NCI-H82 (cell line): ENCODE measurements at regions not wholly inside any gene's neighbourhood (a gene's known extent, or its start where the extent isn't known, plus 50 kb on each side); places are given as distances from the start of the nearest gene placed in this dataset.
"Not testable (repeated sequence)": the region's sequence is repeated elsewhere in the genome, so short reads cannot be mapped to it uniquely, and the experiment has no call there.

Source experiments
- DNase-seq: peaks from one replicate; lab custom pipeline; 2025; lab: John Stamatoyannopoulos, UW

DNA sequence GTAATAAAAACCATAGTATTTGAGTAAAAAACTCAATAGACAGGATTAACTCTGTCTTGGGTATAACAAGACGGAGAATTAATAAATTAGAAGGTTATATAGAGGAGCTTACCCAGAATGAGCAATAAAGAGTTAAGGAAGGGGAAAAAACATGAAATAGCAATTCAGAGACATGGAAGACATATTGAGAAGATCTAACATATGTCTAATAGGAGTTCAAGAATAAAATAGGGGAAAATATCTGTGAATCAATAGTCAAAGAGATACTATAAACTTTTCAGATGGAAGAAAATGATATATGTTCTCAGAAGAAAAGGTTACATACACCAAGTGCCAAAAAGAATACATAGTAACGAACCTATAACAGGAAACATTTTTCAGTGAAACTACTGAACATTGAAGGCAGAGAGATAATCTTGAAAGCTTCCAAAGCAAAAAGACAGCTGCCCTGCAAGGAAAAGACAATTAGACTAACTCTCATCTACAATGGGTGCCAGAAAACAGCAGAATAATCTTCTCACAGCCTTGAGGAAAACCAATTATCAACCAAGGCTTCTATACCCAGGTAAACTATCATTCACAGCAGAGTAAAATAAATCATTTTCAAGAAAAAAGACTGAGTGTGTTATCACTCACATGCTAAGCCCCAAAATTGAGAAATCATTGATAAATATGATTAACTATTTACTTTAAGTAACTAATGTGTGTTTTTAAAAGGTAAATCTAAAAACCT lies 106.0 kb downstream of the ENC1 start:
- DNase-seq: no peak

DNA sequence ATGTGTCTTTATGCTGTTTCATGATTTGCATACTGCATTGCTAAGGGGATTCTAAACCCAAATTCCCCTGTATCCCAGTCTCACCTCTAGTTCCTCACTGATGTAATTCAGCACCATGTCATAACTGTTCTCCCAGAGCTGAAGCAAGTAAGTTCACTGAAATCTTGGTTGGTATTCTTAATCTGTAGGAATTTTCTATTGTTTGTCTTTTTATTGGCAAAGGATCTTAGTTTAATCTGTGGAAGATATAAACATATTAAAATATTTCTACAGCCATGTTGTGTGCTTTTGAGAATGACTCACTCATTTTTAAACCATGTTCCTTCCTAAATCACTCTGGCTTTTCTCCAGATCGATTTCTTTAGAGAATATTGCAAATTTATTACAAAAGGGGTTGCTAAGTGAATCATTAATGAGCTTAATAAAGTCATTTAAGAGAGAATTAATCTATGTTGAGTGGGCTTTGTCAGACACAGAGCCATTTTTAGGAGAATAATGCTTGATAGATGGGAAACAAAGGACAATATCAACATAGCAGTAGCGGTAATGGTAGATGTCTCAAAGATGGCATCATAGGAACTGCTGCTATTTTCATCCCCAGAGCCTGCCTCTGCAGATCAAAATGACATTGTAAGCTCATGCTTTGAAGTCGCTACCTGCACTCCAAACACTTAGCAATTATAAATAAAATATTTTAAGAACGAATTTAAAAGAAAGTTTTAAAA lies 110.0 kb downstream of the ENC1 start:
- no peak for DNase-seq

DNA sequence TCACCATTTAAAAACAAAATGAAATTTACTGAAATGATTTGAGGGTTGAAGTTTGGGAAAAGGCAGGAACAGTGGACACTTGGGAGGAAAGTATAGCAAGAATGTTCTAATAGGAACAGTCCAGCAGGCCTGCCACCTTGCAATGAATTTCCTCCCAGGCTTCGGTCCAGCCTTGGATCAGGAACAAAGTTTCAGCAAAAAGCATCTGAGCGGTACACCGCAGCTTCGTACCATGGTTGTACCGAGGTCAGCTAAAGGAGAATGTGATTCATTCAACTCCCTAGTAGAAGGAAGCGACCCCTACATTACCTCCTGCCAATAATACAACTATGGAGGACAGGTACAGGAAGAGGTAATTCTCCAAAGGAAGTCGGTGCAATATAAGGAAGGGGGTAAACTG lies 111.4 kb downstream of the ENC1 start:
- DNase-seq: no peak

DNA sequence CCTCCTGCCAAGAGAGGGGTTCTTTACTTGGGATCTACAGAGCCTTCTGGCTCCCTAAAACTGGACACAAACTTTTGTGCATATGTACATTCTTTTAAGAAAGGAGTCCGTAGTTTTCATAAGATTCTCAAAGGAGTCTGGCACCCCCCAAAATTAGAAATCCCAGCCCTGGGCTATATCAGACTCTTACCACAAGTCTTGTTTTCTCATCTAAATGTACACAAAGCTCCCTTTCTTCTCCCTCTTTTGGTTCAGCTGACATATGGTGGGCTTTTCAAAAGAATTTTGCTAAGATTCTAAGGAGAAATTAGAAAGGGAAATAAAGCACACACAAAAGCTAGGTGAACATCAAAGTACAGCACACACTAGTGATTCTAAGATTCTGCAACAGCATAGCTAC lies 114.4 kb downstream of the ENC1 start:
- no peak for DNase-seq

DNA sequence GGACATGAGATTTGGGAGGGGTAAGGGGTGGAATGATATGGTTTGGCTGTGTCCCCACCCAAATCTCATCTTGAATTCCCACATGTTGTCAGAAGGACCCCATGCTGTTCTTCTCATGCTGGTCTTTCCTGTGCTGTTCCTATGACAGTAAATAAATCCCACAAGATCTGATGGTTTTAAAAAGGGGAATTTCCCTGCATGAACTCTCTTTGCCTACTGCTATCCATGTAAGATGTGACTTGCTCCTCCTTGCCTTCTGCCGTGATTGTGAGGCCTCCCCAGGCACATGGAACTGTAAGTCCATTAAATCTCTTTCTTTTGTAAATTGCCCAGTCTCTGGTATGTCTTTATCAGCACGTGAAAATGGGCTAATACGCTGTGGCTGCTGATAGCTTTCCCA lies 115.8 kb downstream of the ENC1 start:
- DNase-seq: not testable (repeated sequence)

DNA sequence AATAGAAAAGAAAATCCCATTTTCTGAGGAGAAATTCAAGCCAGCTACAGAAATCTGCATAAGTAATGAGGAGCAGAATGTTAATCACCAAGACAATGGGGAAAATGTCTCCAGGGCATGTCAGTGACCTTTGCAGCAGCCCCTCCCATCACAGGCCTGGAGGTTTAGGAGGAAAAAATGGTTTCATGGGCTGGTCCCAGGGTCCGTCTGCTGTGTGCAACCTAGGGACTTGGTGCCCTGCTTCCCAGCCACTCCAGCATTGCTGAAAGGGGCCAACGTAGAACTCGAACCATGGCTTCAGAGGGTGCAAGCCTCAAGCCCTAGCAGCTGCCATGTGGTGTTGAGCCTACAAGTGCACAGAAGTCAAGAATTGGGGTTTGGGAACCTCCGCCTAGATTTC lies 116.8 kb downstream of the ENC1 start:
- not testable (repeated sequence) for DNase-seq

DNA sequence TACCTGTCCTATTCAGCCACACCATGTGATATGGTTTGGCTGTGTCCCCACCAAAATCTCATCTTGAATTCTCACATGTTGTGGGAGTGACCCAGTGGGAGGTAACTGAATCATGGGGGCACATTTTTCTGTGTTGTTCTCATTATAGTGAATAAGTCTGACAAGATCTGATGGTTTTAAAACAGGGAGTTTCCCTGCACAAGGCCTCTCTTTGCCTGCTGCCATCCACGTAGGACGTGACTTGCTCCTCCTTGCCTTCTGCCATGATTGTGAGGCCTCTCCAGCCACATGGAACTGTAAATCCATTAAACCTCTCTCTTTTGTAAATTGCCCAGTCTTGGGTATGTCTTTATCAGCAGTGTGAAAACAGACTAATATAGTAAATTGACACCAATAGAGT lies 117.7 kb downstream of the ENC1 start:
- not testable (repeated sequence) for DNase-seq

DNA sequence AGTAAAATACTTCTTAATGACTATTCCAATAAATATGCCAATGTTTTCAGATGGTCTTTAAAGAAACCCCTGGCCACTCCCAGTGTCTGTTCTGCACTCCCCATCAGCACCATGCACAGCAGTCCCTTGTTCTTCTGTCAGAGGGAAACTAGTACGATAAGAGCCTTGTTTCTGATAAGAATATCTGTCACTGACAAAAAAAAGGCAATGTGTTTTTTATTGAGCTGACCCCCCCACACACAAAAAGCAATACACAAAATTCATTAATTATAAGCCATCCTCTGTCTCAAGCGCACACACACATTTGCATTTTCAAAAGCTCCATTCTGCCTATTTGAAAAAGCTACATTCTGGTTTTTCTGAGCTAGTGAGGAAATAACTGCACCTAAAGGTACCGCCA lies 119.1 kb downstream of the ENC1 start:
- no peak for DNase-seq

DNA sequence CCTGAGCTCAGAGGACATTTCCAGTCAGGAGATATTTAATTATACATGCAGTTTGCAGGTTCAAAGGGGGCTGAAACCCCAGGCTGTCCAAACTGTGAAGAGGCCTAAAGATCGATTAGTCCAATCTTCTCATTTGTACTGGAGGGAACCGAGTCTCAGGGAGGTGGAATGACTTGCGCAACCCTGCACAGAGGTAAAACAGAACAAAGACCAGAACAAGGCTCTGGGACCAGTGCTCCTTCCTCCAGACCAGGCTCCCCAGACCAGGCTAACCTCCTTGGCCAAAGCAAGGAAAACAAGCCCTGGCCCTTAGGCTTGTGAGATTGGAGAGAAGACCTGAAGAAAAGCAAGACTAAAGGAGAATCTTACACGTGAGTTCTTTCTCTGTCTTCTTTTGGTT lies 120.8 kb downstream of the ENC1 start:
- DNase-seq: no peak

DNA sequence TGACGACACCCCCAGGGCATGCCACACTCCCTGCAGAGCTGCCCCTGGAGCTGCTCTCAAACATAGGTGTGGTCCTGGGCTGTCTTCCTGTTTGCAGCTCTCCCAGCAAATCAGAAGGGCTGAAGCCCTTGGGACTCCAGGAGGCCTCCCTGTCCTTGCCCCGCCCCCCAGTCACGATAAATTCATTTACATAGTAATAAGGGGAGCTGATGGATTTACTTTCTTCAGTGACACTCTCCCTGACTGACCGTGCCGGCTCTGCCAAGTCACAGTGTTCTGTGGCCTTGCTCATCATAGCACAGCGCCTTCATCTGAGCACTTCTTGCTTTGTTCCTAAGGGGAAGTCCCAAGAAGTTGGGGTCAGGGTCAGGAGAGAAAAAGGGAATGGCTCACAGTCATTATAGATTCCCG lies 121.4 kb downstream of the ENC1 start:
- no peak for DNase-seq

DNA sequence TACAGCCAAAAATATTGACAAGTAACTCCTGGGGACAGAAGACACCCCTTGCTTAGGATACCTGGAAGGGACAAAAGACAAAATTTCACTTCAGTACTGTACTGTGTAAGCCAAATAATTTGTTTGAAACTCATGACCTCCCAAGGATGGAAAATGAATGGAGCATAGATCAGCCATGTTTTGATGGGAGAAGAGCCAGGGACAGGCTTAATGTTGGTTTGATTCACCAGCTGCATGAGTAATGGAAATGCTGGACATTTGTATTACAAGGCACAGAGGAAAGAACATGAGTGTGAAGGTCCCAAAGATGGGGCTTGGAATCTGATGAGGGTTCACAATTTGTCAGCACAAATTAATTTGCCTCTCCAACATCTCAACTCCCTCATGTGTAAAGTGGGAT lies 122.8 kb downstream of the ENC1 start:
- no peak for DNase-seq

DNA sequence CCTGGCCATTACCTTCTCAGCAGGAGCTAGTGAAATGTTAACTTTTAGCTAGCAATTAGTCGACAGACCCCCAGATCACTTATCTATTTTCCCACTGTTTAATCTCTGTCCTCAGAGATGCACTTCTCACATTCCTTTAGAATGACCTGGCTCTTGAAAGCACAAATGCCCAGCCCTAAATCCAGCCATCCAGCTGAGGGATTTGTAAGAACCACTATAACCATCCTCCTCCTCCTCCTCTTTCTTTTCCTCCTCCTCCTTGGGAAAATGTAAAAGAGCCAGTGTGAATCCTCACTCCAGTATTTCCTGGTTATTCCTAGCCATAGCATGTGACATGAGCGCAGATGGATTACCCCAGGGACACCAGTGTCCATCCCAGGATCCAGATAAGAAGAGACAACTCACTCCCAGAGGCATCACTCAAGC lies 124.3 kb downstream of the ENC1 start:
- DNase-seq: no peak

DNA sequence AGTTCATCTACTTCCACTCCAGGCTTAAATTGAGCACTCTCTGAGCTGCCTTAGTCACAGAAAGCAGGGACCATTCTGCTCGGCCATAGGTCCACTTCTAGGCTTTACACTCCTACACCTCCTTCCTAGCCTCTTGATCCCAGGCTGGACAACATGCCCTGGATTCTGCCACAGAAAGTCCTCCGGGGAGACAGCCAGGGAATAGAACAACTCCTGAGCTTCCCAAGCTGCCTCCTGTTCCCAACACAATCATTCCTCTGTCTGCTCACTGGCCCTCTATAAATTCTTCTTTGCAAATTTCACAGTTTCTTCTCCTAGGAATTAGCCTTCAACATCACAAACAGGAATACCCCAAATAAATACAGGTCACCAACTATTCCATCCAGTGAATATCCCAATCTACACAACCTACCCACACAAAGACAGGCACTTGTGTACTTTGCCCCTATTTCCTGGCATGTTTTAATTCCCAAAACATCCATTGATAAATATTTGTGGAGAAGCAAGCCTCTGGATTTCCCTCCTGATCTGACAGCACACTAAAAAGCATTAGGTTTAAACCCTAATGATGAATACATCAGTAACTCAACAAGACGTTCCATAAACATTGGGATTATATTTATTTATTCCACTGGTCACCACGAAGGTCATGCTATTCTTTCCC lies 125.5 kb downstream of the ENC1 start:
- no peak for DNase-seq

DNA sequence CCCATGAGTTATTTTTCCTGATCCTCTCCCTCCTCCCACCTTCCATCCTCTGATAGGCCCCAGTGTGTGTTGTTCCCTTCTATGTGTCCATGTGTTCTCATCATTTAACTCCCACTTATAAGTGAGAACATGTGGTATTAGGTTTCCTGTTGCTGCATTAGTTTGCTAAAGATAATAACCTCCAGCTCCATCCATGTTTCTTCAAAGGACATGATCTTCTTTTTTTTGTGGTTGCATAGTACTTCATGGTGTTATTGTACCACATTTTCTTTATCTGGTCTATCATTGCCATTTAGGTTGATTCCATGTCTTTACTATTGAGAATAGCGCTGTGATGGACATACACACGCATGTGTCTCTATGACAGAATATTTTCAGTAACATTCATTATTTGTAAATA lies 128.8 kb downstream of the ENC1 start:
- DNase-seq: not testable (repeated sequence)

DNA sequence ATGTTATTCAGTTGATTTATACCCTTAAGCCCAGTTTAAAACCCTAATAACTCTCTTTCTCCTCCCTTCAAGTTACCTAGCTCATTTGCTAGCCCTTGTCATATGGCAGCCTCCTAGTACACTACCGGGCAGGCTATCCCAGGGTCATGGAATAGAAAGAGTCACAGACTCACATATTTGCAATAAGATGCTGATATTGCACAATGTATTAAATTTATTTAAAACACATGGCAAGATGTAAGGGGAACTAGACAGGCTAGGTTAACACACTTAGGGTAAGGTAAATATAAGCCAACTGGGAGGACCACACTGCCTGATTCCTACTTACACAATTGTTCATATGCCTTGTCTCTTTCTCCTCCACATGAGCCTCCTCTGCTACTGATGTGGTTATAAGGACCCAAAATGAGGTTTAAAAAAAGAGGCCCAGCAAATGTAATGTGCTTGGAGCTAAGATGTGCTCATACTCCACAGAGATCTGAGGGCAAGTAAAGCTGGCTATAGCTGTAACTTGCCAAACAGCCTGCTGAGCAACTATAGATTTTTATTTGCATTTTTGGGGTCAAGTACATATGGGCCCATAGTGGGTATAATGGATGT lies 130.0 kb downstream of the ENC1 start:
- no peak for DNase-seq

DNA sequence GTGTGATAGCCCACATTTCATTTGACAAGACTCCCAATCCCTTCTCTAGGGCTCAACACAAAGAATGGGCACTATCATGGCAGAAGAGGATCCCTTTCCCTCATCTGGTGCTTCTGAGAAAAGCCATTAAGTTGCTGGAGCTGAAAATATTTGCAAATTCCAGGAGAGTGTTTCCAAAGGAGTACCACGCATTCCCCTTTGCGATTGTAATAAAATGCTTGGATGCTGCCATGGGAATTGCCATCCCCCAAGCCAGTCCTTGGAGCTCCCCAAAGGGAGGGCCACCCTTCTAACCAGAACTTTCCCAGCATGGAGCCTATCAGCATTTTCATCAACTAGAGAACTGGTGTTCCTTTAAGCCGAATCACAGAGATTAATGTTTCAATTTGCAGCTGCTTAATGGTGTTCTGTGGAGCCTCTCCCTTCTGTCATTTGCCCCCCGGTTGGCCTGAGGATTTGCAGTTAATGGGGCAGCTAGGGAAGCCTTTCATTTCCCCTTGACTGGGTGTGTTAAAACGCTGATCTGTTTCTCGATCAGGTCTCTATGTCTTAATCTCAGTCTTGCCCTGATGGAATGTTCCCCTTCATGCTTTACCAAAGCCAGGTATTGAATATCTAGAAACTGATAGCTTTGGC lies 133.0 kb downstream of the ENC1 start:
- DNase-seq: peak; percentile 93

DNA sequence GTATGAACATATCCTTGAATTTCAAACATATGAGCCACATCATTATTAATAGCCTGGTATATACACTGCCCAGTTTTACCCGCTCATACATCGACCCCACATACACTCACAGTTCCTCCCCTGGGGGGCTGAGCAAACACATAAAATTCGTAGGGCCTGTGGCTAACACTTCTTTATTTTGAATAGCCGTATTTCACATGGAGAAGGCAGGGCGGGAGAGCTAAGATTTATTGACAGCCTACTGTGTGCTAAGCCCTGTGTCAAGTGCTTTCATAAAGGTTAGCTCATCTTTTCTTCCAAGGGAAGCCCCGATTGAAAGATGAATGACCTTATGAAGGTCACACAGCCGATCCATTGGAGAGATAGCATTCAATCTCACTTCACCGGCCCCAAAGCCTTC lies 134.4 kb downstream of the ENC1 start:
- no peak for DNase-seq

DNA sequence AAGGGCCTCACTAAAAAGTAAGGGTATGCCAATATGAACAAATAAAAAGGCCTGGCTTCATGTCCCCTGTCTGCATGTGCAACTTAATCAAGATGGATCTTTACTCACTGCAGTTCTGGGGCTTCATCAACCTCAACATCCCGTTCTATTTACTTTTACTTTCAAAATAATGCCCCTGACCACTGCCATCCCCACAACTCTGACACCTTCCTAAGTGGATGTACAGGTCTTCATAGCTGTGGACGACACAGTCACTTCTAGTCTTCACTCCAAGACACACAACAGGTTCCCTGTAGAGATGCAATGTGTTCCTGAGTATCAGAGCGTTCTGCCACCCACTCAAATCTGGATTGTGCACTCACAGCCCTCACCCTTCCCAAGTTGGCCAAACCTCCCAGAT lies 136.1 kb downstream of the ENC1 start:
- no peak for DNase-seq

DNA sequence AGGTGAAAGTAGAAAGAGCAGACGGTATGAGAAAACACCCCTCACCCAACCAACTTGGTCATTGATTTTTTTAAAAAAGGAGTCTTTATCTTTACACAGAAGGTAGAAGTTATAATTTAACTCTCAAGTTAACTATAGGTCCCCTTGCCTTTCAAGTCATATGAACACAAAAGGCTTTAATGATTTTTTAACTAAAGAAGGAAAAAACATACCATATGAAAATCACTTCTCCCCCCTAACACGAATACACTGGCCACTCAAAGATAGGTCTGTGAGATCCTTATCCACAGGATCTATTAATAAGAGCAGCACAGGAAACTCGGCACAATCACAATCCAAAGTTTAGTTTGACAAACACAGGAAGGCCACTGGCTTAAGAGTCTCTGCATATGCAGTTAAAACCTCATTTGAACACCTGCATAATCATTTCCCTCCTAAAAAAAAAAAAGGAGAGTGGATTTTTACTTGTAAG lies 138.0 kb downstream of the ENC1 start:
- DNase-seq: no peak

DNA sequence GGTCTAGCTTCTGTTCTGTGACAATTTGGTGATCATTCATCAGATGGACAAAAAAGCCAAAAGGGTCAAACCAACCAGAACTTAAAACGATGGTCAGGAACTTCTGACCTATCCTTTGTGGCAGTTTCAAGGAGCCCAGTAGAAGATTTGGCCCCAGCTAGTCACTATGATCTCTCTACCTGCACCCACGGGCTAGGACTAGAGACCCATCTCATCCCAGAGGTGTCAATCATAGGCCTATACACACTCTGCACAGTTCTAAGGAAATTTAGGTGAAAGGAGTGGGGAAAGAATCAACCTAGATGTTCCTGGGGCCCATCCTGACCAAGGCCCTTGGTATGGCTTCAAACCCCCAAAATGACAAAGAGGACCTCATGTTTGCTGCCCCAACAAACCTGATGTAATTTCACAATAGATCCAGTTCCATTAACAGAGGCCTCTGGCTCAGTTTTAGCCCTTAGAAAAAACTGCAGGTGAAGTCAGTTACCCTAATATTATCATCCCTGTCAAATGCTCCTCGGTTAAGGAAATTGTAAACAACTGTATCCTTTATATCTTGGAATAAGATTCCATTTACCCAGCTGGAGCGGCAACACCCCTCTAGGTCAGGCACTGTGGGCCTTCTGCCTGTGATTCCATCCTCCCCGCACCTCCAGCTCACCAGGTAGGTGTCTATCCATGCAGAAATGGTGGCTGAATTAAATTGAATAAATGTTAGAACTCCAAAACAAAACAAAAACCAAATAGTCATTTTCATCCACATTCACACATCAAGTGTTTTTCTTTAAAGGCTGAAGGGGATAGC lies 138.7 kb downstream of the ENC1 start:
- DNase-seq: no peak
